Right lobe of liver (tissue), 6 donors: ENCODE measurements at regions not wholly inside any gene's neighbourhood (a gene's known extent, or its start where the extent isn't known, plus 50 kb on each side); places are given as distances from the start of the nearest gene placed in this dataset.

ENCODE experiments used
- ATAC-seq, 4 donors: fragments of 200-7000 bp; cut with Tn5 transposase; one replicate each; pipeline ENCODE4 v1.9.1; 2020; ENCODE audit warnings: mild to moderate bottlenecking in 4 of 4, moderate library complexity in 4 of 4
- DNase-seq, 3 donors: peaks; one replicate each; pipeline ENCODE4 v3.0.0-alpha.2; 2020
- H3K27ac ChIP-seq, 3 donors: fragments of 200-600 bp; one replicate each; pipeline ENCODE4 v1.8.0; 2022
- H3K27me3 ChIP-seq, 2 donors: fragments of 200-600 bp; one replicate each; pipeline ENCODE4 v1.8.0; 2022
- H3K36me3 ChIP-seq, 4 donors: fragments of 200-600 bp; sonication (generic) in 1 of 4; one replicate each; pipeline versions ENCODE4 v1.5.1 to v1.8.0; 2017 to 2022; ENCODE audit warnings: control low read depth in 1 of 4
- H3K4me1 ChIP-seq, 4 donors: fragments of 200-600 bp; sonication (generic) in 1 of 4; one replicate each; pipeline versions ENCODE4 v1.5.1 to v1.8.0; 2017 to 2022; ENCODE audit warnings: control low read depth in 1 of 4
- H3K4me3 ChIP-seq, 3 donors: fragments of 200-600 bp; one replicate each; pipeline ENCODE4 v1.8.0; 2022
- H3K9me3 ChIP-seq, 4 donors: fragments of 200-600 bp; sonication (generic) in 1 of 4; one replicate each; pipeline versions ENCODE4 v1.5.1 to v1.8.0; 2017 to 2022; ENCODE audit warnings: control low read depth in 1 of 4
- POLR2A ChIP-seq: fragments of 450-650 bp; IDR thresholded peaks from one replicate; pipeline ENCODE4 v1.6.1; 2017; ENCODE audit warnings: antibody characterized with exemption, mild to moderate bottlenecking
- WGBS: methylation state at CpG from one replicate; pipeline ENCODE4 v1.1.6; 2018; ENCODE audit warnings: low coverage, low lambda C conversion rate; ENCODE audit not compliant: insufficient coverage; ENCODE audit errors: missing lambda C conversion rate; 5-methylcytosine and 5-hydroxymethylcytosine counted together
- intact Hi-C, 2 donors: fragments of 100-400 bp; cut with DNase I; formaldehyde crosslinking; loops; one replicate each; pipeline versions ENCODE4 v1.11.2 to v1.14.1; 2022
- TF ChIP-seq, protein P1 (sequence below), 4 donors: fragments of 200-600 bp in 3 of 4; fragments of 450-650 bp in 1 of 4; IDR thresholded peaks; one replicate each; pipeline versions ENCODE4 v1.5.1 to v1.8.0; 2016 to 2022; ENCODE audit warnings: antibody characterized with exemption in 4 of 4, mild to moderate bottlenecking in 2 of 4
- donor health status: DM: no; HTN: yes; CAD: no.
- donor health status: DM: no; HTN: no; CAD: no.
- donor health status: DM: no; HTN: no; CAD: no.
- donor health status: DM: no; HTN: yes; CAD: no.
- donor health status: DM: no; HTN: yes; CAD: no.

DNA sequence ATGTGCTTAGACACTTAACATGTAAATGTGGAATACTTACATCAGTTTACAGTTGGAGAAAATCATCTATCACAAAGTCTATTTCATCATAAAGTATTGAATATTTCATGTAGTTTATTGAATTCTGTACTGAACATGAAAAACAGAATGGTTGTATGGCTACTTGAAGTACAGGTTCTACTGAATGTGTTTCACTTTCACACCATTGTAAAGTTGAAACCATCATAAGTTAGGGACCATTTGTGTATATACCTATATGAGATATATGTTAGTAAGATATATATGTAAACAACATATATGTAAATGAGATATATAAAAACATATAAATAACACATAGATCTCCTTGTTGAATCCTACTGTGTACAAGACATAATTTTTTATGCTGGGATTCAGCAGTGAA is 63.0 kb upstream of the TAF11L2 start:
- Histone ChIP-seq H3K27ac (no peak overlapping the region), H3K27me3 (no peaks in the 10 kb centered on the region), H3K4me3 (no peak overlapping the region), H3K9me3 (no peaks in the 10 kb centered on the region), H3K36me3 (no peaks in the 10 kb centered on the region), H3K4me1 (no peaks in the 10 kb centered on the region)
- ATAC-seq = no peak
- intact Hi-C loops = no loop called here
- no peak for DNase-seq
- TF ChIP-seq POLR2A = no peak
- TF ChIP-seq, protein P1, sequence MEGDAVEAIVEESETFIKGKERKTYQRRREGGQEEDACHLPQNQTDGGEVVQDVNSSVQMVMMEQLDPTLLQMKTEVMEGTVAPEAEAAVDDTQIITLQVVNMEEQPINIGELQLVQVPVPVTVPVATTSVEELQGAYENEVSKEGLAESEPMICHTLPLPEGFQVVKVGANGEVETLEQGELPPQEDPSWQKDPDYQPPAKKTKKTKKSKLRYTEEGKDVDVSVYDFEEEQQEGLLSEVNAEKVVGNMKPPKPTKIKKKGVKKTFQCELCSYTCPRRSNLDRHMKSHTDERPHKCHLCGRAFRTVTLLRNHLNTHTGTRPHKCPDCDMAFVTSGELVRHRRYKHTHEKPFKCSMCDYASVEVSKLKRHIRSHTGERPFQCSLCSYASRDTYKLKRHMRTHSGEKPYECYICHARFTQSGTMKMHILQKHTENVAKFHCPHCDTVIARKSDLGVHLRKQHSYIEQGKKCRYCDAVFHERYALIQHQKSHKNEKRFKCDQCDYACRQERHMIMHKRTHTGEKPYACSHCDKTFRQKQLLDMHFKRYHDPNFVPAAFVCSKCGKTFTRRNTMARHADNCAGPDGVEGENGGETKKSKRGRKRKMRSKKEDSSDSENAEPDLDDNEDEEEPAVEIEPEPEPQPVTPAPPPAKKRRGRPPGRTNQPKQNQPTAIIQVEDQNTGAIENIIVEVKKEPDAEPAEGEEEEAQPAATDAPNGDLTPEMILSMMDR (IDR thresholded peaks at IDR 0.05) = no peak

DNA sequence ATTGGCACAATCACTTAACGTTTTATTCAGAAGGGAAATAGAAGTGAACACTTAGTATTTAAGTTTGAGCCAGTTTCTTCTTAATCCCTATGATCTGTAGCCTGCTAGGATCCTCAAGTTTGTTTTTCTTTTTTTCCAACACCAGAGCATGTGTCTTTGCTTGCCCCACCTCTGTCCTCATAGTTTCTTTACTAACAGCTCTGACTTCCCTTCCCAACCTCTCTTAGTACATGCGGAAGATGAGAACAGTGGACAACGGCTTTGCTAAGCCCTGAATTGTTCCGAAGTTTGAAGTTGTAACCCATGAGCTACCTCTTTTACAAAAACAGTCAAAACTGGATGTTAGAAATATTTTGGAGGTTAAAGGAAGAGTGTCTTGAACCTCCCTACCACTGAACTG is 61.7 kb upstream of the TAF11L2 start:
- WGBS = 11% methylated on average over 4 of the region's 4 CpGs
- DNase-seq = no peak

DNA sequence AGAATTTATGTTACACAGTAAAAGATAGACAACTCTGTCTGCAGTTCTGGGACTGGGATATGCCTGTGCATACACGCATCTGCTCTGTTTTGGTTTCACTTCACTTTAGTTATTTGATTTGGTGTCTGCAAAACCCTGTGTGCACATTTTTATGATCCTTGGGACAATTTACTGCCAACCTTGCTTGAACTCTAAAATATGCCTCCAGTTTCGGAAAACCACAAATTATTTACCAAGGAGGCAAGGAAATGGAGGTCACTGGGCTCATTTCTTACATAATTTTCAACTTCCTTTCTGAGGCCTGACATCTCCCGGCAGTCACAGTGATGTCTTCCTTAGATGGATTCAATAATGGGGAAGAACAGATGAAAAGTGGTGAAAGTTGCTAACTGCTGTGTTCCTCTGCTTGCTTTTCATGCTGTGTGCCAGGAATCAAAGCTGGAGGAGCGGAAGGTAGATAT is 61.2 kb upstream of the TAF11L2 start:
- ATAC-seq (peak; percentile 73 to 81 (median 78)), DNase-seq (no peak)
- Histone ChIP-seq H3K27me3 (no peaks in the 10 kb centered on the region), H3K4me1 (no peaks in the 10 kb centered on the region), H3K27ac (peak overlapping the region in 2 of 3 donors; percentile 20 to 56), H3K9me3 (no peaks in the 10 kb centered on the region), H3K36me3 (no peaks in the 10 kb centered on the region), H3K4me3 (peak overlapping the region in 1 of 3 donors; percentile 2)
- TF ChIP-seq, protein P1 (IDR thresholded peaks at IDR 0.05) = no peak
- no peak for TF ChIP-seq POLR2A
- 20% methylated on average over 4 of the region's 4 CpGs for WGBS
- intact Hi-C loops = no loop called here

More for the DNA sequence above, 61.7 kb upstream of the TAF11L2 start:
- Histone ChIP-seq H3K9me3 (no peaks in the 10 kb centered on the region), H3K4me1 (no peaks in the 10 kb centered on the region), H3K36me3 (no peaks in the 10 kb centered on the region), H3K27me3 (no peaks in the 10 kb centered on the region), H3K27ac (peak overlapping the region in 2 of 3 donors; percentile 20 to 56), H3K4me3 (peak overlapping the region in 1 of 3 donors; percentile 2)
- intact Hi-C loops = no loop called here
- ATAC-seq = peak; percentile 64 to 72 (median 70)
- TF ChIP-seq, protein P1 (IDR thresholded peaks at IDR 0.05) = no peak
- TF ChIP-seq POLR2A = no peak

DNA sequence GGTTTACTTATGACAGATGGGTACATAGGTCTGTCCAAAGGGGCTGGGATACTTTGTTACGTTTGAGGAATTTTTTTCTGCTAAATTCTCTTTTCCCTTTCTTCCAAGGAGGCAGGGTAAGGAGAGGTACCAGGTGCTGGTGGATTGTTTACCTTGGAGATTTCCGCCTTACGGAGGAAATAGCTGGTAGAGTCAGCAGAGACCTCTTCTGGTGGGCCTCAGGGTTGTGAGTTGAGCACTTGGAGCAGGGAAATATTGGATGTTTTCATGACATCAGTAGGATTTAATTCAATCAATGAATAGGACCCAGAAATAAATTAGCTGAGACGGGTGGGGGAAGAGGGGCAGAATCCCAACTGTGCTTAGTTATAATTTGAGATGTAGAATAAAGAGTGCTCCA is 60.0 kb upstream of the TAF11L2 start:
- Histone ChIP-seq H3K36me3 (no peaks in the 10 kb centered on the region), H3K27ac (no peak overlapping the region), H3K4me1 (no peaks in the 10 kb centered on the region), H3K9me3 (no peaks in the 10 kb centered on the region), H3K4me3 (no peak overlapping the region), H3K27me3 (no peaks in the 10 kb centered on the region)
- DNase-seq (no peak), ATAC-seq (no peak)
- WGBS = 59% methylated on average over 4 of the region's 4 CpGs
- no peak for TF ChIP-seq POLR2A
- TF ChIP-seq, protein P1 (IDR thresholded peaks at IDR 0.05) = no peak
- intact Hi-C loops = no loop called here

DNA sequence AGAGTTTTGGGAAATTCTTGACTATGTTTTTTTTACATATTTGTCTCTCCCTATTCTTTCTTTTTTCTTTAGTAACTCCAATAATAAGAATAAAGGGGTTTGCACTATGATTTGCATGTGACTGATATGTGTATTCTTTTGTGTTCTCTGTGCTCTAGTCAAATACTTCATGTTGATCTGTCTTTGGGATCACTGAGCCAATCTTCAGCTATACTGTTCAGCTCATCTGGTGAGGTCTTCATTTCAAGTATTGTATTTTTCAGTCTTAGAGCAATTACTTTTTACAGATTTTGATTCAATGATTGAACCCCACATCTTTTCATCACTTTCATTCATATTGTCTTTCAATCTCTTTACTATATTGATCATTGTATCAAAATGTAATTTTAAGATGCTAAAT is 58.1 kb upstream of the TAF11L2 start:
- H3K27ac ChIP-seq = no peak overlapping the region
- H3K27me3 ChIP-seq = no peaks in the 10 kb centered on the region
- H3K9me3 ChIP-seq = no peaks in the 10 kb centered on the region
- no peak overlapping the region for H3K4me3 ChIP-seq
- DNase-seq (no peak), ATAC-seq (no peak)
- H3K36me3 ChIP-seq = no peaks in the 10 kb centered on the region
- TF ChIP-seq, protein P1 (IDR thresholded peaks at IDR 0.05) = no peak
- no peak for TF ChIP-seq POLR2A
- H3K4me1 ChIP-seq = no peaks in the 10 kb centered on the region
- intact Hi-C loops = no loop called here
